CD4-positive, alpha-beta T cell treated with Interleukin-12 subunit alpha and Interleukin-12 subunit beta, for 1 hour (primary cell): ENCODE measurements at regions not wholly inside any gene's neighbourhood (a gene's known extent, or its start where the extent isn't known, plus 50 kb on each side); places are given as distances from the start of the nearest gene placed in this dataset.

Source experiments
- DNase-seq: peaks from one replicate; pipeline ENCODE4 v3.0.0-alpha.2; 2020

GRCh38 chr3:96069065-96069464, 745.3 kb upstream of the EPHA6 start:
- DNase-seq: no peak

GRCh38 chr3:96070678-96071077, 743.7 kb upstream of the EPHA6 start:
- DNase-seq: no peak

- no peak for DNase-seq
These were observed 743.3 kb upstream of the EPHA6 start for GRCh38 chr3:96071097-96071496.

GRCh38 chr3:96072226-96072625, 742.2 kb upstream of the EPHA6 start:
- DNase-seq: no peak

- DNase-seq: no peak
These were observed 730.8 kb upstream of the EPHA6 start for GRCh38 chr3:96083610-96084009.

- DNase-seq: no peak
These were observed 728.4 kb upstream of the EPHA6 start for GRCh38 chr3:96086018-96086417.

GRCh38 chr3:96101006-96101560, 713.3 kb upstream of the EPHA6 start:
- no peak for DNase-seq

GRCh38 chr3:96106701-96107100, 707.7 kb upstream of the EPHA6 start:
- DNase-seq: no peak
